ENCODE measurements at regions not wholly inside any gene's neighbourhood (a gene's known extent, or its start where the extent isn't known, plus 50 kb on each side); places are given as distances from the start of the nearest gene placed in this dataset.

- Histone ChIP-seq H3K9ac (ENCODE audit: low read depth, low read length) (no peak overlapping the region), H2BK120ac (ENCODE audit: low read depth, low read length) (peak overlapping the region; percentile 48; the same call in 1 of the 2 replicates), H2AK5ac (ENCODE audit: low read depth, low read length) (no peak overlapping the region), H3K56ac (ENCODE audit: extremely low read depth, insufficient read depth, low read length) (no peak overlapping the region), H3K4ac (ENCODE audit: low read depth, low read length) (peak overlapping the region; percentile 27; the same call in 1 of the 2 replicates), H2AFZ (replicated peaks; ENCODE audit: low read length, poor library complexity) (no peak overlapping the region), H4K5ac (ENCODE audit: low read depth, low read length) (peak overlapping the region; percentile 53; the same call in 1 of the 2 replicates), H3K9me3 (ENCODE audit: control insufficient read depth, insufficient read depth, low read length) (no peaks in the 10 kb centered on the region), H3K9me1 (ENCODE audit: insufficient read depth, low read length) (peaks cover 3% of the 10 kb centered on the region; the same call in 1 of the 2 replicates), H3K18ac (ENCODE audit: low read depth, low read length) (peak overlapping the region; percentile 66), H4K8ac (ENCODE audit: low read depth in 2 of 2, low read length in 2 of 2) (no peak overlapping the region; a peak in 1 of 4 replicates), H2BK5ac (ENCODE audit: low read depth, low read length, poor library complexity, severe bottlenecking) (no peak overlapping the region), H3K27ac (ENCODE audit: insufficient read depth, low read length) (no peak overlapping the region), H4K91ac (ENCODE audit: insufficient read depth, low read depth, low read length) (peak overlapping the region; percentile 16; the same call in 1 of the 2 replicates), H3K4me2 (ENCODE audit: low read depth, low read length) (no peak overlapping the region), H2BK15ac (ENCODE audit: low read depth, low read length) (0 out of 3 replicates have a peak overlapping the region, but pooled peaks have one; percentile 11), H3K27me3 (ENCODE audit: control insufficient read depth, insufficient read depth, low read length) (no peaks in the 10 kb centered on the region), H2BK20ac (ENCODE audit: low read depth, low read length) (peak overlapping the region; percentile 62; the same call in 1 of the 2 replicates), H4K20me1 (ENCODE audit: insufficient read depth, low read length) (no peaks in the 10 kb centered on the region), H3K14ac (replicated peaks; ENCODE audit: low read depth, low read length) (0 out of 2 replicates have a peak overlapping the region, but pooled peaks have one; percentile 12), H3K79me1 (ENCODE audit: low read depth in 1 of 2, low read length in 2 of 2) (no peaks in the 10 kb centered on the region), H3K4me3 (ENCODE audit: insufficient read depth, low read depth, low read length) (no peak overlapping the region), H3K23ac (ENCODE audit: low read depth, low read length) (no peak overlapping the region), H3K36me3 (ENCODE audit: control insufficient read depth, insufficient read depth, low read length) (no peaks in the 10 kb centered on the region), H3K4me1 (ENCODE audit: control insufficient read depth, insufficient read depth, low read length) (peaks cover 8% of the 10 kb centered on the region), H2AK9ac (replicated peaks; ENCODE audit: low read depth, low read length, poor library complexity) (no peak overlapping the region)
- CTCF ChIA-PET, result no interaction called here
- dilution Hi-C loops (cut with HindIII; ENCODE audit: low sequenced_read_pairs, unreplicated experiment) (no loop called here), intact Hi-C loops (cut with micrococcal nuclease) (no loop called here), in situ Hi-C loops (cut with MboI; ENCODE audit: low sequenced_read_pairs) (loop anchor here (5.0 kb wide), 1 partner anchor 749 kb away; no protein-coding TSS in a partner anchor)
- TF ChIP-seq BHLHE40 (IDR thresholded peaks at IDR 0.05; ENCODE audit: low read depth, low read length), result no peak
- no peak for TF ChIP-seq CHD1 (IDR thresholded peaks at IDR 0.05; ENCODE audit: low read depth, low read length)
- no peak for TF ChIP-seq MAZ (IDR thresholded peaks at IDR 0.05; ENCODE audit: borderline replicate concordance, low read depth, low read length)
- TF ChIP-seq RAD21 (IDR thresholded peaks at IDR 0.05; ENCODE audit: low read length), result no peak
- no peak for TF ChIP-seq MAFK (IDR thresholded peaks at IDR 0.05; ENCODE audit: low read depth, low read length)
- TF ChIP-seq SMC3 (IDR thresholded peaks at IDR 0.05; ENCODE audit: low read depth, low read length), result no peak
- no peak for TF ChIP-seq USF2 (IDR thresholded peaks at IDR 0.05; ENCODE audit: low read depth, low read length)
- no peak for TF ChIP-seq ELK1 (IDR thresholded peaks at IDR 0.05; ENCODE audit: borderline replicate concordance, low read depth, low read length)
- no peak for TF ChIP-seq POLR2A (IDR thresholded peaks at IDR 0.05; ENCODE audit: low read depth, low read length)
- no TSS peak for BruUV-seq (replicated peaks)
- no CpG with 5 or more reads among the region's 1 CpG for WGBS, 2 experiments (ENCODE audit: extremely low coverage in 2 of 2, insufficient read length in 1 of 2)
- DNase-seq (no peak), ATAC-seq (ENCODE audit: low read depth) (no peak)
- POLR2A ChIA-PET (ENCODE audit: unreplicated experiment), result no interaction called here
Observed at GRCh38 chr7:16061630-16062029, 359.7 kb downstream of the CRPPA start.
